Activated naive CD4-positive, alpha-beta T cell (primary cell): ENCODE measurements at regions not wholly inside any gene's neighbourhood (a gene's known extent, or its start where the extent isn't known, plus 50 kb on each side); places are given as distances from the start of the nearest gene placed in this dataset.
"Not testable (repeated sequence)": the region's sequence is repeated elsewhere in the genome, so short reads cannot be mapped to it uniquely, and the experiment has no call there.

Source experiments
- DNase-seq, 4 experiments: peaks; one replicate each; lab custom pipeline; 2025; lab: John Stamatoyannopoulos, UW

DNA sequence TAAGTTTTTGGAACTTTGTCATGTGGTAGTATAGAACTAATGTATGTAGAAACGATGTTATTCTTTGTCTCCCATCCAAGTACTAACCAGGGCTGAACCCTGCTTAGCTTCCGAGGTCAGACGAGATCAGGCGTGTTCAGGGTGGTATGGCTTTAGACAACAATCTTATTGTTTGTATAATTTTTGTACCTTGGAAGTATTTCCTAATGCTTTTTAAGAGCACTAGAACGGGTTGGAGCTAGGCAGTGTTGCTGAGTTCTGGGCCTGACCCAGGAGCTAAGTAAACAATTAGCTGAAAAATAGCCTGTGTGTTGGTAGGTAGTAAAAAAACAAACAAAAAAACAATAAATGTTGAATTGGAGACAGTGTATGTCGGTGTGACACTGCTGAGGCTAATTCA, 244.3 kb downstream of the EMP1 start:
- no peak for DNase-seq

DNA sequence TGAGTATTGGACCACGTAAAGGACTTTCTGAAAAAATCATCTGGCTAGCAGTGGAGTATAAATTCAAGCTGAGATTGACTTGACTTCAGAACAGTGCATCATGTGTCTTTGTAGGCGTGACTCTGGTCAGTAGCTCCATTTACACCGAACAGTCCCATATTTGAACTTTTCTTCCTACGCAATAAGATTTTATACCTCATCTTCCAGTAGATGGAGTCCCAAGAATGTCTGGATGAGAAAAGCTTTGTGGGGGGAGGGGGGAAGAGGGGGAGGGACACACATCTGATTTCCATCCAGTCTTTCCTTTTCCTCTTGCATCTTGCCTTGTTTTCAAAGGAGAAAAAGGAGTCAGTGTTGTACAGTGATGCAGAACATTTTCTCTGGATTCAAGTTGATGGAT, 241.0 kb downstream of the EMP1 start:
- DNase-seq: no peak

DNA sequence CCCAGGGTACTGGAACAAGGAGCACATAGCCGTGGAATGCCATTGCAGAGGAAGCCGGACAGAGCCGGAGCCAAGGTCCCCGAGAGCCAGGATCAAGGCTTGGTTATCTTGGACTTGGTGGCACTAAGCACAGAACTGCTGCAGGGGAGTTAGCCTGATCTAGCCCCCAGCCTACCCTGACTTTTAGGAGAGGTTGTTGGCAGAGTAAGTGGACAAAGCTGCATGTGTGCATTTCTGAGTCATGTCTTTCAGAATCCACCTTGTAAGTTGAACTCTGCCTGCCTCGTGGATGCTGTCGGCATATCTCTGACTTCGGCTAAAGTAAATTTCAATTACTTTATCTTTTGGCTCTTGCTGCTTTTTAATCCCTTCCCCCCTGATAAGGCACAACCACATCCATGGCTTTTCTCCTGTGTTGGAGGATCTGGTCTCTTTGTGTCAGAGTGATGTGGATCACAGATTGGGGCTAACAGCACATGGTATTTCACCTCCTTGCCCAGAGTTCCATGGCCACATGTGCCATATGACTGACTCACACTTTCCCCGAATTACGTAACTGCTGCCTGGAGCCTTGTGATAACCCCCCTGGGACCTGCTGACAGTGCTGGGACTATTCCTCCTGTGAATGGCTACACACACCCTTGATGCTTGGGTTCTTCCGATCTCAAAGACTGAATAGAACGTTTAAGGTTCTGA, 240.3 kb downstream of the EMP1 start:
- no peak for DNase-seq

DNA sequence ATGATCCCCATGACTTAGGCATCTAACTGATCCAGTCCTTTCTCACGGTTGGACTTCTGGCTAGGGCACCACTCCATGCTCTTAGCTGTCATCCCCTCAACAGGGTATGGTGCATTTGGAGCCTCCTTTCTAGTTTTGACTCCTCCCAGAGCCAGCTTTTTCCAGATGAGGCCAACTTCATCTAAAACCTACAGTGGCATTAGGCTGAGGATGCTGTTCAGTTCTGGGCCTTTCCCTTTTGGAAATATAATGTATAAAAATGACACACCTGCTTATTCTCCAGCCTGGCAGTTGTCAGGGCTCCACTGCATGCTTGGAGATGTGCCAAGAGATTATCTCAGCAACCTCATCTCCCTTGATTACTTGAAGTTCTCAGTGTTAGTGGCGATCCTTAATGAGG, 239.7 kb downstream of the EMP1 start:
- no peak for DNase-seq

DNA sequence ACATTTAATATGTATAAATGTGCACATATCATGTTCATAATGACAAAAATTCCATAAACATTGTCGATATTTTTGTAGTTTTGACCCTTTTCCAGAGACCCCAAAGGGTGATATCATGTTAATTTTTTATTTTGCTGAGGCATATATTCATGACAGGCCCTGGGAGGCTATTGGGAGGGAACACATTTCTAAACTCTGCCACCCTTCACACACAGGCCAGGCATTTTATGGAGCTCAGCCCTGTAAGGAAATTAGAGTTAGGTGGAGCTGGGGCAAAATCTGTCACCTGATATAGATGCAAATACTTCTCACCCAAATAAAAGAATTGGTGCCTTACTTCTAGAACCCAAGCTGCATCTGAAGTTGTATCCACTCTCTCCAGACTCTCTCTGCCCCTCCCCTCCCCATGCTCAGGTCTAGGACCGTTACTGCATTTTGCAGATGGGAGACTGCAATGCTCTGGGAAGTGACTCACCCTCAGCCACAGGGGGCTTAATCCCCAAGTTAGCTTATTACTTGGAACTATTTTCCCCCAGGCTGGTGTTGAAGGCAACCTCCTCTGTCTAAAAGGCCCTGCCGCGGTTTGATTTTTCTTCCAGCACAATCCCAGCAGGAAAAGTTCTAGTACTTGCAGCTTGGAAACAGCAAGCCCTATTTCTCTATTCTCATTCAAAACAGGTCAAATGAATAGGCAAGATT, 238.9 kb downstream of the EMP1 start:
- no peak for DNase-seq

DNA sequence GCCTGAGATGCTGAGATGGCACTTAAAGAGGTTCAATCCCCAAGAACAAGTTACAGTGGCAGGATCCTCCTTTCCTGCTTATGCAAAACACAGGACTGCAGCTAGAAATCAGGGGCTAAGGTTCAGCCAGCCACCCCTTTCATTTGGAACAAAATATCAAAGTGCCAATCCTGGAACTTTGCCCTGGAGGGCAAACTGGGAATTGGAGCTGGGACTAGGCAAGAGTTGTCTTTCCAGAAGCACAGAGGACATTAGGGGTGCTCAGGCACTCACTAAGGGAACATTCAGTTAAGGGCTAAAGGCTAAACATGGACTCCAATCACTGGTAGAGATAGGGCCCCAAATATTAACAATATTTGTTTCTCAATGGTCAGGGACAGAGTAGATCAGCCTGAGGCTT, 237.2 kb downstream of the EMP1 start:
- no peak for DNase-seq

DNA sequence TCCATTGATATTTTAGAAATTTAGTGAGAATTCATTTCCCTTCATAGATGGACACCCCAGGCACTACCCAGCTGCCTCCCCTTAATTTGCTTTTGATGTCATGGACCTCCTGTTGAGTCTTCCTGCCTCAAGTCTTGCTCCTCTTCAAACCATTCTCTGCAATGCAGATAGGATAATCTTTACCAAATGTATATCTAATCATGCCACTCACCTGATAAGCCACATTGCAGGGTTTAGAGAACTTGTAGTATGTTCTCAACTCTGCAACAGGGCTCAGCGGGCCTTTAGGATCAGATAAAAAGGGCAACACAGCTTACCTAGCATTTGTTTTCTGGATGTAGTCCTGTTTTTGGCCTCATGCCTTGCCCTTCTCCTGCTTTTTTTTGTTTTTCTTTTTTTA, 234.5 kb downstream of the EMP1 start:
- DNase-seq: no peak

DNA sequence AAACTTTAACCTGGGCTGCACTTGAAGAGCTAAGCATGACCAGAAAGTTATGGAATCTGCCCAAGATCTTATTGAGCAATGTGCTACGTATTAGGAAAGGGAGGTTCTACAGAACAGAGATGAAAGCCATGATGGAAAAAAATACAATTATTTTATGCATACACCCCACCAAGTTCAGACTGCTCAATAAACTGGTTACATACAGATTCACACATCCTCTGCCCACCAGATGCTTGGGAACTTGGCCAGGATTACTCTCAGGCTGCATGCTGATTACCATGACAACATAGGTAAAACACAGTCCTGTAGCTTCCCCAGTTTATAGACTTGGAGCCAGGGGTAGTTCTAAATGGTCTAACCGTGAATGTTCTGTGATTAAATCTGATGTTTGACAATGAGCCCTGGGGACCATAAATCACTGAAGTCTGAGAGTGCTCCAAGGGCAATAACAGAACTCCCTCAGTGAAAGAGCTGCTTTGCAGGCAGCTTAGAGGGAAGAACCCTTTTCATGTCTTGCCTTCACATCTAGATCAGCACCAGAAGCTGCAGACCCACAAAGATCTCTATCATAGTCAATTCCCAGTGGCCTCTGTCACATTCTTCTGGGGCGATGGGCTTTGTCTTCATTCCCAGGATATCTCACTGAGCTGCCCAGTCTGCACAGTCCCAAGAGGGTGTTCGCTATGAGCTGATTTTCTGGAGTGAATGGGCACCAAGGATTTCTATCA, 232.2 kb downstream of the EMP1 start:
- DNase-seq: no peak

DNA sequence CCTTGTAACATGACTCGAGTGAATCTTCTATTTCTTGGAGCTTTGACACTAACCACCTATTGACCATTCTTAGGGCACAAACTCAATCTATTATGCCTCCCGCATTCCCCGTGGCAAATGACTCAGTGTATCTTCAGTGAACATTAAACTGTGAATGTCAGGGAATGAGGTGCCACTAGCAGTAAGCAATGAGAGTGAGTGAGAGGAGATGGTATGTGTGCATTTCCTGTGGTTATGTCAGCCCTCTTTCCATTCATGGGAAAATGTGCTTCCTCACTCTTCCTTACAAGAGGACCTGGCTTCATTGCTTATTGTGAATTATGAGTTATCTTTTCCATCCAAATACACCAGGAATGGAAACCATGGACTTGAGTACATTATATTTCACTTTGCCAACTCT, 229.2 kb downstream of the EMP1 start:
- no peak for DNase-seq

DNA sequence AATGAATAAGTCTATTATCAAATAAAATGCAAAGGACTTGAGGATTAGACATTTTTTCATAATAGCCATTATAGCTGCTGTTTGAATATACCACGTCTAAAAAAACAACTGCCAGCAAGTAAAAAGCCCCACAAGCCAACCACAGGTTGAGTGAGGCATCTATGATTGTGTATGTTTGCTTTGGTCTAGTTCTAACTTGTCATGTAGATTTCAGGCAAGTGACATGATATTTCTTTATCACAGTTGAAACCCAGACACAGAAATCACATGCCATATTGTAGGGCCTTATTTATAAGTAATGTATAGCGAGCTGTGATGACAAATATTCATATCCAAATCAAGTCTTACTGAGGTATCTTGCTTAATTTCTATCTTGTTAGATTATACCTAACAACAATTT, 225.8 kb downstream of the EMP1 start:
- no peak for DNase-seq

DNA sequence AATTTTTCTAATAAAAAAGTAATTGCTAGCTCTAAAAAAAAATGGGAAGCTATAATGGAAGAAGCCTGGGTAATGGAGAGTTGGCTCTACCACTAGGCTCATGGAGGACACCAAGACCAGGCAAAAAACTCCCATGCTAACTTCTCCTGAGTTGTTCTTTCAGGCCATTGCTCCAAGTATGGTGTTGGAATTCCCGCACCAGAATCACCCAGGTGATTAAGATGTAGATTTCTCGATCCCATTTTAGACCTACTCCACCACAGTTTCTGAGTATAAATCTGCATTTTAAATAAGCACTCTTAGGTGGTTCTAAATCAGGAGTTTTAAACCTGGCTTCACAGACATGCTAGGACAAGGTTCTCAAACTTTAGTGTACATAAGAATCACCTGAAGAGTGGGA, 221.0 kb downstream of the EMP1 start:
- DNase-seq: no peak

DNA sequence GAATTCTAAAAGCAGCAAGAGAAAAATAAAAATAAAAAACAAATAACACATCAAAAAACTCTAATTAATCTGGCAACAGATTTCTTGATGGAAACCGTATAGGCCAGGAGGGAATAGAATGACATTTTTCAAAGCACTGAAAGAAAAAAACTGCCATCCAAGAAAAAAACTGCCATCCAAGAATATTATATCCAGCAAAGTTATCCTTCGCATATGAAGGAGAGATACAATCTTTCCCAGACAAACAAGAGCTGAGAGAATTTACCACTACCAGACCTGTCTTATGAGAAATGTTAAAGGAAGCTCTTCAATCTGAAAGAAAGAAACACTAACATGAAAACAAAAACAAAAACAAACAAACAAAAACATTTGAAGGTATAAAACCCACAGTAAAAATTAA, 214.8 kb downstream of the EMP1 start:
- no peak for DNase-seq

DNA sequence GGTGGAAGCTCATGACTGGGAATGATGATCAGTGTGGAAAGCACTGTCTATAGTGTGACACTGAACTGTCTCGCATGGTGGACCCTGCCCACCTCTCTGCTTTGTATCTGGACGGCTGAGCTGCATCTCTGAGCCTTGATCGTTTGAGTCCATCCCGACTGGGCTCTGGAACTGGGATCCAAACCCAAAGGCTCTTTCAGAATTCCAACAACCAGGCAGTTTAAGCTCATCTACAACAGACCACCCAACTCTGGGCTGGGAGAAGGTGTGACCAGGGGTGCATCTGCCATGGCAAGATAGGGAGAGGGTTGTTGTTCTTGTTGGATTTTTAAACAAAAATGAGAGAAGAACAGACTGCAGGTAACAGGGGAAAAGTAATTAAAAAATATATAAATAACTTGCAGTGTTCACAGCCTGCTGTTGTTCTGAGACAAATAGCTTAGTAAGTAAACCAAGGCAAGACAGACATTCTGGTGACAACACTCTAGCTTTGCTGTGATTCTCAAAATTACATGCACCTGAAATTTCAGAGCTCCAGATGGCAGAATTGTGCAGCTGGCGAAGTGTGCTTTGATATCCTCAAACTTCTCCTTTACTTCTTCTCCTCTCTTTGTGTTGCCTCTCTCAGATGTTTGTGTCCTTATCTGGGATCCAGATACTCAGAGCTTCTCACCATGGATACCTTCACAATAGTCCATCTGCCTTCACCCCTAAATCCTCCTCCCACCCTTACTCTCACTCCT, 209.6 kb downstream of the EMP1 start:
- no peak for DNase-seq

DNA sequence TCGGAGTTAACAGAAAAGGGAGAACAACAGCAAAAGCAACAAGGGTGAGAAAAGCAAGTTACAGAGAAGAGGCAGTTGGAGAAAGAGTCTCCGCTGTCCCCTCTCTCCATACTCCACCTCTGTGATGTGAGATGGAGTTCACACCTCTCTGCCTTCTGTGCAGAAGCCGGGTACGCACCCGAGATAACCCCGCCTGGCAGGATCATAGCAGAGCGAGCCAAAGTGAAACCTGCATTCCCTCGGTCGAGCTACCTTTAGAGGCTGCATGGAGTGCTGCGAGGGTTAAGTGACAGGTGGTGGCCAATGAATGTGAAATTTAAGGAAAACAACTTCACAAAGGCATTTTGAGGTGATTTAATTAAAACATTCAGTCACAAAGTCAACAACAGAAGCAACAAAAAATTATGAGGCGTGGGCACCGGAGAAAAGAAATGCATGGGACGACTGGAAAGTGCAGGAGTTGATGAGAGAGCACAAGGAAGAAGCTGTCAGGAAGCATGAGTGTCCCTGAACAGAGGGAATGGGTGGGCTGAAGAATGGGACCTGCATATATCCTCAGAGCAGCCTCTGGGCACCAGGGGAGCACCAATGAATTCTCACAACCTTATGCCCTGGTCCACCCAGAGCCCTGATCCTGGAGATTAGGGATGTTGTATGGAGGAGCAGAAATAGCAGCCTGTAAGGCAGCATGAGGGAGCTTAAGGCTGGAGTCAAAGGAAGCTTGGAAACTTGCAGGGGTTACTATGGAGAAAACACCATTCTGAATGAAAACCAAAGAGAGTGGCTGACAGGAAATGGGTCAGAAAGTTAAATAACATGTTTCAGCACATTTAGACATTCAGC, 208.3 kb downstream of the EMP1 start:
- DNase-seq: no peak

DNA sequence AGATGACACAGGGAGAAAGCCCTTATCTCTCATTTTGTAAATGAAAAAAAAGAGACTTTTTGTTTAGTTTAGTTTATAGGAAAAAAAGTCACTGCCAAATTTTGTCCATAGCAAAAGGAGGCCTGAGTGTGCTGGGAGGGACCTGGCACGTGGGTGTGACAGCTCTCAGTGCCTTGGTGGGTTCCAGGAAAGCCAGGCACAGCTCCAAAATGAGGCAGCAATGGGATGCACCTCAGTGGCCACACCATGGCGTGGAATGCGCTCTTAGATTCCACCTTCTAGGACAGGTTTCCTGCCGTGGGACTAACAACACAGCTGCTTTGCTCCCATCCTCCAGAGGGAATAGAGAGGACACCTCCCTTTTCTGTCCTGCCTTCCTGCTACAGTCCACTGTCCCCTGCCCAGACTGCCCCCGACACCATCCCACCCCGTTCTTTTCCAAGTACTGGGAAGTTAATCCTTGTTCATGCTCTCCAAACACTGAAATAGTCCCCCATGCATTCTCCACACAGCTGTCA, 207.6 kb downstream of the EMP1 start:
- DNase-seq: no peak

DNA sequence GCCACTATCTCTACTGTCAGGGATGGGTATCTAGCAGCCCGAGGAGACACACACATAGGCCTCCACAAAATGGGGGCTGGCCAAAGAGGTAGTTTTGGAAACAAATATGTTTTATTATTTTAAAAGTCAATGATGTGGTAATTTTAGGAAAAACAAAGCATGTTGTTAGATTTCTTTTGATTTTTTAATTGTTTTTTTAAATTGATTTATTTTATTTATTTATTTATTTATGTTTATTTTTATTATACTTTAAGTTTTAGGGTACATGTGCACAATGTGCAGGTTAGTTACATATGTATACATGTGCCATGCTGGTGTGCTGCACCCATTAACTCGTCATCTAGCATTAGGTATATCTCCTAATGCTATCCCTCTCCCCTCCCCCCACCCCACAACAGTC, 194.8 kb downstream of the EMP1 start:
- not testable (repeated sequence) for DNase-seq

DNA sequence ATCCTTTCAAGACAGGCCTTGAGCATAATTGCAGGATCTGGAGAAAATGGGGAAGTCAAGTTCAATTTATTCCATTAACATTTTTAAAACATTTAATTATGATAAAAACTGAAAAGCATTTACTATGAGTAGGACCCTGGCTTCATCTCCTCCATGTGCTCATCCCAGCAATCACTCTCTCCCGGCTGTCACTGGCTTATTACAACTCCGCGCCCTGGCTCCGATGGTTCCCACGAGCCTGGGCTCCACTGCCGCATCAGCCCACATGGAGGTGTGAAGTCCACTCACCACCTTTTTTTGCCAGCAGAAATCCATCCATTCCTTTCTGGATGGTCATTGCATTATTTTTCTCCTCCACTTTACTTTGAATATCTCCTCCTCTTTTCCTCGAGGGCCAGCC, 194.4 kb downstream of the EMP1 start:
- DNase-seq: no peak

DNA sequence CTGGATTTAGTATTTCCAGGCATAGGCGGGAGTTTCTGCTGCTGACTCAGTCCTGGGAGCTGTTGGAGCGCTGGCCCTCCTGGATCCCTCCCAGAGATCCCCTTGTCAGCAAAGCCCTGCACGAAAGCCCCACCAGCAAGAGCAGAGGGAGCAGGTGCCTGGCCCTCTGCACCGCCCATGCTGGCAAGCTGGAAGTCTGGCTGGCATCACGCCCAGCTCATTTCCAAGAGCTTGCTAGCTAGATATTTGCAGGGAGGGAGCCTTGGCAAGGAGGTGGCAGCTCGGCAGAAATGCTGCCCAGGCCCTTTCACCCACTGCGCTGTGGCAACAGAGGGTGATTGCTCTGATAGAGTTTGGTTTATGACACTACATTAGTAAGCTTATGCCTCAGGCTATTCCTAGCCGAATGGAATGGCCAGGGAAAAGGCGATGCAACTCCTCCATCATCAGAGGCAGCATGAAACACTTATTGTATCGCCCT, 193.9 kb downstream of the EMP1 start:
- DNase-seq: no peak

DNA sequence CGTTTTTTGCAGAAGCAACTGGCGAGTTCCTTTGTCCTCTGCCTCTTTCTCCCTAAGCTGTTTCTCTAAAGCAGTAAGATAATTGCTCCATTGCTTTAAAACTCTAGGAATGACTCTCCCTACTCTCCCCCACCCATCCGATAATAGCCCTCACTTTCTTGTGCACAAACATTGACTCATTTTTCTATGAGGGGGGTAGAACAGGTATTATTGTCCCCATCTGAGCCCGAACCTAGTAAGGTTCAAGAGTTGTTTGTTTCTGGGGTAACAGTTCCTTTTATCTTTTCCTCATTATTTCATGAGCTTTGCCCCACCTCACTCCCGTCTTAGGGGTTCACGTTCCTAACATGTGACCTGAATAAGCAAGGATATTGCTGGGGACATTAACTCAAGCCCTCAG, 190.6 kb downstream of the EMP1 start:
- no peak for DNase-seq

DNA sequence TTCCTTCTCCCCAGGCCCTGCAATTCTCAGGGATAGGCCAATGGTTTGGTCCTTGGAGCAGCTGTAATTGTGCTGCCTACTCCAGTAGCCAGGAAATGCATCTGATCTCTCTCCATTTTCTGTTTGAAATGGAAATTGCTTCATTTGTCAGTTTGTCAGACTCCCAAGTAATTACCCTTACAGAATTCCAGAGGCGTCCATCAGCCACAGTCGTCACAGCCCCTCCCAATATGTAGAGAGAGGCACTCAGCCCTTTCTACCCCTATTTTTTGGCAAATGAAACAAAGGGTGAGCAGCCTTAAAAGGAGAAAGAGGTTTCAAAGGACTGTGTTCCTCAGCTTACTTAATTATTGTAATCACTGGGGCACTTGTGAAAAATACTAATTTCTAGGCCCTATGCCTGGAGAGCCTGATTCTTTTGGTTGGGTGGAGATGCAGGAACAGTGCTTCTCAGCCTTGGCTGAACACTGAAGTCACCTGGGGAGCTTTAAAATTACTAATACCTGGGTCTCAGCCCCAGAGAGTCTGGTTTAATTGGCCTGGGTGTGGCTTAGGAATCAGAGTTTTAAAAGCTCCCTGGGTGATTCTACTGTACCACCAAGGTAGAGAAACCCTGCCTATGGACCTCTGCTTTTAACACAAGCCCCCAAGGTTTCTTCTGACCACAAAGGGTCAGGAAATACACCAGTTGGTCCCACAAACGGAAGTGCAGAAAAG, 190.0 kb downstream of the EMP1 start:
- DNase-seq: no peak

DNA sequence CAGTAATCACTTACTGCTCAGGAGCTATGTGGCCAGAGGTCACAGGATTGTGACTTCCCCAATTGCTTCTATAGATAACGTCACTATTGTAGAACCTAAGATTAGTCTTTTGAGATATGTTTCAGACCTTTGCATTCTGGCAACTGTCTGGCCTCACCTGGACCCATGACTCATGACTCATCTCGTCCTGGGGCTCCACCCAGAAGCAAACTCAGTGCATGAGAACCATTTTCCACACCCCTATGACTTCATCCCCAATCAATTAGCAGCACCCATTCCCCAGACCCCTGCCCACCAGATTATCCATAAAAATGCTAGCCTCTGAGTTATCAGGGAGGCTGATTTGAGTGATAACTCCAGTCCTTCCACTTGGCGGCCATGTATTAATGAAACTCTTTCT, 186.9 kb downstream of the EMP1 start:
- DNase-seq: no peak
